ENCODE measurements at regions not wholly inside any gene's neighbourhood (a gene's known extent, or its start where the extent isn't known, plus 50 kb on each side); places are given as distances from the start of the nearest gene placed in this dataset.

- TF ChIP-seq, protein P1, sequence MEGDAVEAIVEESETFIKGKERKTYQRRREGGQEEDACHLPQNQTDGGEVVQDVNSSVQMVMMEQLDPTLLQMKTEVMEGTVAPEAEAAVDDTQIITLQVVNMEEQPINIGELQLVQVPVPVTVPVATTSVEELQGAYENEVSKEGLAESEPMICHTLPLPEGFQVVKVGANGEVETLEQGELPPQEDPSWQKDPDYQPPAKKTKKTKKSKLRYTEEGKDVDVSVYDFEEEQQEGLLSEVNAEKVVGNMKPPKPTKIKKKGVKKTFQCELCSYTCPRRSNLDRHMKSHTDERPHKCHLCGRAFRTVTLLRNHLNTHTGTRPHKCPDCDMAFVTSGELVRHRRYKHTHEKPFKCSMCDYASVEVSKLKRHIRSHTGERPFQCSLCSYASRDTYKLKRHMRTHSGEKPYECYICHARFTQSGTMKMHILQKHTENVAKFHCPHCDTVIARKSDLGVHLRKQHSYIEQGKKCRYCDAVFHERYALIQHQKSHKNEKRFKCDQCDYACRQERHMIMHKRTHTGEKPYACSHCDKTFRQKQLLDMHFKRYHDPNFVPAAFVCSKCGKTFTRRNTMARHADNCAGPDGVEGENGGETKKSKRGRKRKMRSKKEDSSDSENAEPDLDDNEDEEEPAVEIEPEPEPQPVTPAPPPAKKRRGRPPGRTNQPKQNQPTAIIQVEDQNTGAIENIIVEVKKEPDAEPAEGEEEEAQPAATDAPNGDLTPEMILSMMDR (IDR thresholded peaks at IDR 0.05) = no peak
- TF ChIP-seq EZH2phosphoT487 (IDR thresholded peaks at IDR 0.05) (no peak), EZH2 (IDR thresholded peaks at IDR 0.05) (no peak)
- Histone ChIP-seq H3K4me1 (peaks cover 22% of the 10 kb centered on the region), H4K20me1 (ENCODE audit: low read depth) (no peaks in the 10 kb centered on the region), H3K27ac (no peak overlapping the region), H2AFZ (replicated peaks) (peak overlapping the region; percentile 77), H3K79me2 (ENCODE audit: low read depth) (no peaks in the 10 kb centered on the region), H3K4me2 (no peak overlapping the region), H3K9me3 (ENCODE audit: low read depth) (no peaks in the 10 kb centered on the region), H3K27me3 (no peaks in the 10 kb centered on the region), H3K4me3 (no peak overlapping the region), H3K9ac (no peak overlapping the region), H3K36me3 (no peaks in the 10 kb centered on the region), H3F3A (ENCODE audit: low read depth) (peaks cover 6% of the 10 kb centered on the region)
- peak; percentile 25 for DNase-seq (ENCODE audit: low spot score)
- no peaks in the 10 kb centered on the region for H3K9me3 Mint-ChIP-seq
- H3K36me3 Mint-ChIP-seq = no peaks in the 10 kb centered on the region
- H3K4me3 Mint-ChIP-seq = no peak overlapping the region
- H3K4me1 Mint-ChIP-seq = peaks cover 22% of the 10 kb centered on the region
- no peak overlapping the region for H3K27ac Mint-ChIP-seq
- peaks cover 4% of the 10 kb centered on the region for H3K27me3 Mint-ChIP-seq (ENCODE audit: insufficient read depth, low read depth)
Observed at GRCh38 chr7:27375958-27376357, 133.4 kb downstream of the EVX1 start.

DNA sequence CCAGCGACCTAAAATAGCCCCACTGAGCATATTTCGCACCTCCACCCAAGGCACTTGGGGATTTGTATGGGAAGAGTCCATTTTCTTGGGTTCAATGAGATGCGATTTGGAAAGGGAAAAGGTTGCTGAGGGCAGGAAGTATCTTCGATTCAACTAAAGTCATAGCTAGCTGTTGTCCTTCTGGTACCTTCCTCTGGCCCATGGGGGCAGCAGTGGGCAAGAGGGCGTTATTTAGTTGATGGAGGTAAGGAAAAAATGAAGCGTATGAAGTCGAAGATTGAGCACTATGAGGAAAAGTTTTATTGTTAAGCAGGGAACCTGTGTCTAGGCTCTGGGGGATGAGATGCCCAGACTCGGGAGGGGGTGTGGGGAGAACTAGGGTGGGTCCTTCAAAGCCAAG is 135.4 kb downstream of the EVX1 start:
- H3K9ac ChIP-seq = no peak overlapping the region
- H3F3A ChIP-seq (ENCODE audit: low read depth) = peaks cover 6% of the 10 kb centered on the region
- no peaks in the 10 kb centered on the region for H3K9me3 ChIP-seq (ENCODE audit: low read depth)
- no peaks in the 10 kb centered on the region for H3K36me3 ChIP-seq
- DNase-seq (ENCODE audit: low spot score) = no peak
- peaks cover 4% of the 10 kb centered on the region for H3K27me3 Mint-ChIP-seq (ENCODE audit: insufficient read depth, low read depth)
- H3K36me3 Mint-ChIP-seq = no peaks in the 10 kb centered on the region
- H3K4me1 Mint-ChIP-seq = peaks cover 17% of the 10 kb centered on the region
- H3K4me2 ChIP-seq = no peak overlapping the region
- no peaks in the 10 kb centered on the region for H3K79me2 ChIP-seq (ENCODE audit: low read depth)
- no peaks in the 10 kb centered on the region for H4K20me1 ChIP-seq (ENCODE audit: low read depth)
- H2AFZ ChIP-seq (replicated peaks) = no peak overlapping the region
- no peak overlapping the region for H3K4me3 Mint-ChIP-seq
- no peaks in the 10 kb centered on the region for H3K27me3 ChIP-seq
- peaks cover 22% of the 10 kb centered on the region for H3K4me1 ChIP-seq
- no peak overlapping the region for H3K27ac ChIP-seq
- H3K9me3 Mint-ChIP-seq = no peaks in the 10 kb centered on the region
- no peak overlapping the region for H3K27ac Mint-ChIP-seq
- H3K4me3 ChIP-seq = no peak overlapping the region
- TF ChIP-seq, protein P1 (IDR thresholded peaks at IDR 0.05) = peak; percentile 19
- no peak for TF ChIP-seq EZH2phosphoT487 (IDR thresholded peaks at IDR 0.05)

DNA sequence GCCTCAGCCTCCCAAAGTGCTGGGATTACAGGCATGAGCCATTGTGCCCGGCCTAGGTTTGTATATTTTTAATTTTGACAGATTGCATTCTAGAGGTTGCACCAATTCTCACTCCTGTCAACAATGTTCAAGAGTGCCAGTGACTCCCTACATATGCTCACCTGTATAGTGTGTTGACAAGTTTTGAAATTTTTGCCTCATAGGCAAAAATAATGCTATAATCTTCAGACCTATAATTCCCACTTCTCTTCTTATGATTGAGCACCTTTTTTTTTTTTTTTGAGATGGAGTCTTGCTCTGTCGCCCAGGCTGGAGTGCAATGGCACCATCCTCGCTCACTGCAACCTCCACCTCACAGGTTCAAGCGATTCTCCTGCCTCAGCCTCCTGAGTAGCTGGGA is 139.7 kb downstream of the EVX1 start:
- Histone ChIP-seq H3K9ac (no peak overlapping the region), H3K4me3 (no peak overlapping the region), H3K27me3 (no peaks in the 10 kb centered on the region), H3K9me3 (ENCODE audit: low read depth) (no peaks in the 10 kb centered on the region), H3K79me2 (ENCODE audit: low read depth) (no peaks in the 10 kb centered on the region), H3K4me2 (no peak overlapping the region), H3K4me1 (no peaks in the 10 kb centered on the region), H2AFZ (replicated peaks) (no peak overlapping the region), H3K27ac (no peak overlapping the region), H4K20me1 (ENCODE audit: low read depth) (no peaks in the 10 kb centered on the region), H3K36me3 (no peaks in the 10 kb centered on the region), H3F3A (ENCODE audit: low read depth) (no peaks in the 10 kb centered on the region)
- Mint-ChIP-seq H3K27ac (no peak overlapping the region), H3K36me3 (no peaks in the 10 kb centered on the region), H3K4me3 (no peak overlapping the region), H3K27me3 (ENCODE audit: insufficient read depth, low read depth) (peaks cover 8% of the 10 kb centered on the region), H3K4me1 (no peaks in the 10 kb centered on the region), H3K9me3 (no peaks in the 10 kb centered on the region)
- no peak for DNase-seq (ENCODE audit: low spot score)
- no peak for TF ChIP-seq EZH2 (IDR thresholded peaks at IDR 0.05)
- no peak for TF ChIP-seq EZH2phosphoT487 (IDR thresholded peaks at IDR 0.05)
- TF ChIP-seq, protein P1 (IDR thresholded peaks at IDR 0.05) = no peak

Measured in neural progenitor cell (in vitro differentiated cells).